DOHH2 (cell line): ENCODE measurements at regions not wholly inside any gene's neighbourhood (a gene's known extent, or its start where the extent isn't known, plus 50 kb on each side); places are given as distances from the start of the nearest gene placed in this dataset.

Source experiments
- H3F3A ChIP-seq: fragments of 200-600 bp; sonication (generic), shearing (Covaris generic); 2 replicates; pipeline ENCODE4 v1.6.0; 2016; ENCODE audit warnings: antibody characterized with exemption, mild to moderate bottlenecking; ENCODE audit not compliant: control insufficient read depth, insufficient read depth
- H3K27ac ChIP-seq: fragments of 200-600 bp; sonication (generic); 2 replicates; pipeline ENCODE4 v1.5.1; 2014; ENCODE audit warnings: low read depth, mild to moderate bottlenecking, low read length, moderate library complexity
- H3K27me3 ChIP-seq: fragments of 200-600 bp; sonication (generic); 2 replicates; pipeline ENCODE4 v1.6.1; 2014; ENCODE audit warnings: mild to moderate bottlenecking, low read length, mixed read lengths; ENCODE audit not compliant: control insufficient read depth
- H3K36me3 ChIP-seq: fragments of 200-600 bp; sonication (generic); 2 replicates; pipeline ENCODE4 v1.6.1; 2014; ENCODE audit warnings: mild to moderate bottlenecking, low read length, moderate library complexity, mixed read lengths; ENCODE audit not compliant: control insufficient read depth
- H3K4me1 ChIP-seq: fragments of 200-600 bp; sonication (generic); 2 replicates; pipeline ENCODE4 v1.6.1; 2014; ENCODE audit warnings: mild to moderate bottlenecking, low read length, mixed read lengths; ENCODE audit not compliant: control insufficient read depth
- H3K4me2 ChIP-seq: fragments of 200-600 bp; sonication (generic); 2 replicates; pipeline ENCODE4 v1.6.0; 2014; ENCODE audit warnings: mild to moderate bottlenecking, low read length, moderate library complexity
- H3K4me3 ChIP-seq: fragments of 200-600 bp; sonication (generic); 2 replicates; pipeline ENCODE4 v1.5.1; 2014; ENCODE audit warnings: mild to moderate bottlenecking, low read length, mixed read lengths
- H3K79me2 ChIP-seq: fragments of 200-600 bp; sonication (generic); 2 replicates; pipeline ENCODE4 v1.6.1; 2014; ENCODE audit warnings: mild to moderate bottlenecking, low read length, mixed read lengths; ENCODE audit not compliant: control insufficient read depth
- H3K9me2 ChIP-seq: fragments of 200-600 bp; sonication (generic); replicated peaks from 2 replicates; pipeline ENCODE4 v1.6.1; 2014; ENCODE audit warnings: mild to moderate bottlenecking, low read length, mixed read lengths; ENCODE audit not compliant: control insufficient read depth
- H3K9me3 ChIP-seq: fragments of 200-600 bp; sonication (generic); 2 replicates; pipeline ENCODE4 v1.6.1; 2014; ENCODE audit warnings: antibody characterized with exemption, low read length, mixed read lengths; ENCODE audit not compliant: control insufficient read depth, insufficient read depth
- H4K20me1 ChIP-seq: fragments of 200-600 bp; sonication (generic); 2 replicates; pipeline ENCODE4 v1.6.0; 2014; ENCODE audit warnings: low read depth, mild to moderate bottlenecking, antibody characterized with exemption, low read length, moderate library complexity; ENCODE audit not compliant: control insufficient read depth, insufficient read depth
- EZH2phosphoT487 ChIP-seq: fragments of 200-600 bp; sonication (generic); IDR thresholded peaks from 2 replicates; pipeline ENCODE4 v1.6.1; 2017; ENCODE audit warnings: borderline replicate concordance, mild to moderate bottlenecking, antibody characterized with exemption, low read length, moderate library complexity, mixed read lengths
- TF ChIP-seq, protein P1 (sequence below): fragments of 200-600 bp; sonication (generic); IDR thresholded peaks from one replicate; pipeline ENCODE4 v1.5.1; 2014; ENCODE audit warnings: antibody characterized with exemption, mild to moderate bottlenecking, low read depth, low read length; ENCODE audit not compliant: poor library complexity, severe bottlenecking

DNA sequence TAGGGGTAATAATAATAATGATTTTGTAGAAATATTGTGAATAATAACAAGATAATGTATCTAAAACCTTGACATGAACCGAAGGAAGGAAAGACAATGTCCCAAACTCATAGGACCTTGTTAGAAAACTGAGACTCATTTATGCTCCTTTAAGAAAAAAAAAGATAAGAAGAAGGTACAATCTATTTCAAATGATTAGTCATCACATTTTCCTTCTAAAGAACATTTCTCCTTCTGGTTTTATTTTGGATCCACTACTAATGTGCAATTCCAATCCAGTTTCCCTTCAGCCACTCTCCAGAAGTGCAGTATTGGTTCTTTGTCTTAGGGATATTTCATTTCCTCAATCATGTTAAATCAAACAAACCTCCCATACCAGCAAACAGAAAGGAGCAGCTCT is 526.7 kb downstream of the FUT8 start:
- TF ChIP-seq, protein P1, sequence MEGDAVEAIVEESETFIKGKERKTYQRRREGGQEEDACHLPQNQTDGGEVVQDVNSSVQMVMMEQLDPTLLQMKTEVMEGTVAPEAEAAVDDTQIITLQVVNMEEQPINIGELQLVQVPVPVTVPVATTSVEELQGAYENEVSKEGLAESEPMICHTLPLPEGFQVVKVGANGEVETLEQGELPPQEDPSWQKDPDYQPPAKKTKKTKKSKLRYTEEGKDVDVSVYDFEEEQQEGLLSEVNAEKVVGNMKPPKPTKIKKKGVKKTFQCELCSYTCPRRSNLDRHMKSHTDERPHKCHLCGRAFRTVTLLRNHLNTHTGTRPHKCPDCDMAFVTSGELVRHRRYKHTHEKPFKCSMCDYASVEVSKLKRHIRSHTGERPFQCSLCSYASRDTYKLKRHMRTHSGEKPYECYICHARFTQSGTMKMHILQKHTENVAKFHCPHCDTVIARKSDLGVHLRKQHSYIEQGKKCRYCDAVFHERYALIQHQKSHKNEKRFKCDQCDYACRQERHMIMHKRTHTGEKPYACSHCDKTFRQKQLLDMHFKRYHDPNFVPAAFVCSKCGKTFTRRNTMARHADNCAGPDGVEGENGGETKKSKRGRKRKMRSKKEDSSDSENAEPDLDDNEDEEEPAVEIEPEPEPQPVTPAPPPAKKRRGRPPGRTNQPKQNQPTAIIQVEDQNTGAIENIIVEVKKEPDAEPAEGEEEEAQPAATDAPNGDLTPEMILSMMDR: no peak
- no peak for TF ChIP-seq EZH2phosphoT487
- no peak overlapping the region for H3K4me2 ChIP-seq
- H3F3A ChIP-seq: no peaks in the 10 kb centered on the region
- H3K4me1 ChIP-seq: no peaks in the 10 kb centered on the region
- peaks cover 10% of the 10 kb centered on the region for H3K27me3 ChIP-seq
- H3K36me3 ChIP-seq: no peaks in the 10 kb centered on the region
- H3K4me3 ChIP-seq: no peak overlapping the region
- no peaks in the 10 kb centered on the region for H4K20me1 ChIP-seq
- no peaks in the 10 kb centered on the region for H3K9me2 ChIP-seq
- H3K27ac ChIP-seq: no peak overlapping the region
- H3K9me3 ChIP-seq: no peaks in the 10 kb centered on the region
- H3K79me2 ChIP-seq: no peaks in the 10 kb centered on the region

DNA sequence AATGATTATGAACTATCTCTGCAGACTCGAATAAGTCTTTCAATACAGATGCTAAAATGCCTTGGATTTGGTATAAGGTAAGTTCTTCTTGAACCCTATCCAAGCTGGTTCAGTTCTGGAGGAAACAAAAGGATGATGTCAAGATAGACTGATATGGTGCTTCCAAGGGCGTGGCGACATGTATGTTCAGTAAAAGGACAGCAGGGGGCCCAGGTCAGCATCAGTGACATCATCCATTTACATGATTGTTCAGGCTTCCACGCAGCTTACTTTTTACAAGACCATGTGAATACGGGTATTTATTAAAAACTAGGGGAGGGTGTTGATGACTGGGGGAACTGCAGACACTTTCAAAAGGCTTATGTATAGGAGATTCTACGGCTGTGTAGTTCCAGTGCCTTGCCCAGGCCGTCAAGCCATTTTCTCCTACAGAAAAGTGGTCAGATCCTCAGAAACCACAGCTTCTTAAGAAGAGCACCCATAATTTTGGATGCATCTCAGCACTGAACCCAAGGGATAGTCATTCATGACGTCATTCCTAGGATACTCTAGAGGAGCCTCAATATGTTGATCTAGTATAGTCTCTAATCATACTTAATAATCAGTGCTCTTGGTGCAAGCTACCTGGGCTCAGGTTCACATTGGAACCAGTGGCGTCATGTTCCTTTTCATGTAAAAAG is 527.7 kb downstream of the FUT8 start:
- Histone ChIP-seq H3K27ac (no peak overlapping the region), H3K27me3 (peaks cover 10% of the 10 kb centered on the region), H3K9me2 (no peaks in the 10 kb centered on the region), H3K9me3 (no peaks in the 10 kb centered on the region), H3F3A (no peaks in the 10 kb centered on the region), H3K4me1 (no peaks in the 10 kb centered on the region), H3K4me2 (no peak overlapping the region), H4K20me1 (no peaks in the 10 kb centered on the region), H3K36me3 (no peaks in the 10 kb centered on the region), H3K4me3 (no peak overlapping the region), H3K79me2 (no peaks in the 10 kb centered on the region)
- TF ChIP-seq, protein P1: peak; percentile 49
- no peak for TF ChIP-seq EZH2phosphoT487

DNA sequence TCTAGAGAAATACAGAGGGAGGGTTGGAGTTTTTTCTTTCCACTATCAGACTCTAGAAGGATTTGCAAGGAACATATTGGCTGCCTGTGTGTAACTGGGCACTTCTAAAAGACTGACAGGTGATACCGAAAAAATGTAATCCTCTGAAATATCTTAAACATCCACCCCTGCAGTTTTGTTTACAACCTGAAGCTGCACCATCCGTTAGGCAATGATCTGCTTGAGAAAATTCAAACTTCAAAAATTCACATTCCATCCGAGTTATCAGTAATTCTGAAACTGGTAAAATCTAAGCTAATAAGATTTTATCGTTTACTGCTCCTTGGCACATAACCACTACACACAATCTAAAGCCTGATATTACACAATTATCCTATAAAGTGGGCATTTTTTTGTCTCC is 528.6 kb downstream of the FUT8 start:
- Histone ChIP-seq H3K4me3 (no peak overlapping the region), H3K4me1 (no peaks in the 10 kb centered on the region), H3K27me3 (peaks cover 10% of the 10 kb centered on the region), H4K20me1 (no peaks in the 10 kb centered on the region), H3K9me3 (no peaks in the 10 kb centered on the region), H3K4me2 (no peak overlapping the region), H3K36me3 (no peaks in the 10 kb centered on the region), H3F3A (no peaks in the 10 kb centered on the region), H3K79me2 (no peaks in the 10 kb centered on the region), H3K27ac (no peak overlapping the region), H3K9me2 (no peaks in the 10 kb centered on the region)
- TF ChIP-seq EZH2phosphoT487: no peak
- TF ChIP-seq, protein P1: no peak
